CMK (cell line): ENCODE measurements at regions not wholly inside any gene's neighbourhood (a gene's known extent, or its start where the extent isn't known, plus 50 kb on each side); places are given as distances from the start of the nearest gene placed in this dataset.

ENCODE experiments used
- DNase-seq: peaks from one replicate; pipeline ENCODE4 v3.0.0-alpha.2; 2010; ENCODE audit warnings: low read depth

- DNase-seq, result no peak
Observed at GRCh38 chr16:50879873-50880695, 138.2 kb downstream of the CYLD start.

DNA sequence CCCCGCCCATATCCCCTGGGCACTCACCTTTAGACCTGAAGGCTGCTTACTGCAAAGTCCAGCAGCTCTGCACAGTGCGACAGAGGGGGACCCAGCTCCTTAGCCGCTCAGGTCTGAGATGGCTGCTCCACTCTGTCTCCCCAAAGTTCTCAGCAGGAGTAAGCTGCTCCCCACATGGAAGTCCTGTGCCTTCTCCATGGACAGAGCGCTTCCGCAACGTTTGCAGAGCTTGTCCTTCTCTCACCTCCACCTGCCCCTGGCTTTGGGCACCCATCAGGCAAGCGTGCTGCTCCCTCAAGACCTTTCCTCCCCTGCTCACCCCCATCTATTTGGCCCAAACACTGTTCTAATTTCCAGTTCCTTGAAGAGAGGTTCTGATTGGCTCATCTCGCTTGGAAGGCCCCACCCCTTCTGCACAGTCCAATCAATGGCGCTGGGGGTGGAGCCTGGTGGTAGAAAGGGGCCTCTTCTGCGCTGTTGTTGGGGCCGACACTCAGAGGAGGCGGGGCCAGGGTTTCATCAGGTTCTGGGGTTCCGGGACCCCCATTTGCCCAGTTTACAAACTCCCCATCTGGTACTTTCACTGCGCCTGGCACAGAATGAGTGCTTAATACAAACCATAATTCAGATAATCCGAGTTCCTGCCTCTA is 137.2 kb downstream of the CYLD start:
- no peak for DNase-seq

DNA sequence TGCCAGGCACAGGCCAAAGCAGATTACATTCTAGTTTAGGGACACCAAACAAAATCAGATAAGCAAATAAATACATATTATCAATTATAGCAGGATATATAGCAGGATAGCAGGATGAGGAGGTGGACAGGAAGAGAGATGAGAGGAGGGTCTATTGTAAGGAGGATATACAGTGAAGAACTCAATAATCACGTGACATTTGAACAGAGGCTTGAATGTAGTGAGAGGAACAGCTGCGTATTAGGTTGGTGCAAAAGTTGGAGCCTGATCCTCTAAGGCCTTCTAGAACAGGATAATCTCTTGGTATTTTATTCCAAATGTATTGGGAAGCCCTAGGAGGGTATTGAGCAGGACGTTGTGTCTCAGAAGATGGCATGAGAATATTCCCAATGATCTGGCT is 136.7 kb downstream of the CYLD start:
- DNase-seq, result no peak

DNA sequence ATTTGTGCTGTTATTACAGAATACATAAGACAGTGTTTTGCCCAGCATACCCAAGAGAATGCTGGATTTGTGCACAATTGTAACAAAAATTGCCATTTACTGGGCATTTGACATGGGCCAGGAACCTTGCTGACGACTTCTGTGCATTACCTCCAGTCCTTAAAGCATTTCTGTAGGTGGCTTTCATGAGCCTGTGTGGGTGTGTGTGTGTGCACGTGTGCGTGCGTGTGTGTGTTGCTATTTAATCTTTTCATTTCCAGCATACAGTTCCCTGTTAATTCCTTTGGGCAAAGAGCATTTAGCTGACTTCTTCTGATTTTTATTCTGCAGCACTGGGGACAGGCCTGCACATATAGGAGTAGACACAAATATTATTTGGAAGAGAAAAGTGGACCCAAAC is 134.4 kb downstream of the CYLD start:
- DNase-seq, result no peak

GRCh38 chr16:50868577-50868976 is 126.7 kb downstream of the CYLD start:
- DNase-seq, result no peak

- no peak for DNase-seq
Observed at GRCh38 chr16:50866806-50867205, 124.9 kb downstream of the CYLD start.

- DNase-seq, result no peak
Observed at GRCh38 chr16:50864386-50864785, 122.5 kb downstream of the CYLD start.

DNA sequence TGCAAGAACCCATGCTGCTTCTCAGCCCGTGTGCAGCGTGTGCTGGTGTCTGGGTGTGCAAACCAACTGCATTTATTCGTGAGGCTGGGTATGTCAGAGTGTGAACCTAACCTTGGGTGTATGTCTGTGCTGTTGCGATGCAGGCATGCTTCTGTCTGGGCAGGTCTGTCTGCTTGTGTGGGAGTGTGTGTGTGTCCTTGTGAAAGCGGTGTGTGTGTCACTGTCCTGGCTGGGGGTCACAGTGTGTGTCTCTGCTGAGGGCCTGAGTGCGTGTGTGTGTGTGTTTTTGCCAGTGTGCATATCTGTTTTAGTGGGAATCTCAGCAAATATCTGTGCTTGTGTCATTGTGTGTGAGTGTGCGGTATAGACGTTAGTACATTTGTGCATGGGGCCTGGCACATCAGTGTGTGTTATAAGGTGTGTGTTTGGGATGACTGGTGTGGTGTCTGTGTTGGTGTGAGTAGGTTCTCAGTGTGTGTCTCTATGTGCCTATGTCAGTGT is 121.8 kb downstream of the CYLD start:
- no peak for DNase-seq

GRCh38 chr16:50862818-50863643 is 121.1 kb downstream of the CYLD start:
- no peak for DNase-seq

DNA sequence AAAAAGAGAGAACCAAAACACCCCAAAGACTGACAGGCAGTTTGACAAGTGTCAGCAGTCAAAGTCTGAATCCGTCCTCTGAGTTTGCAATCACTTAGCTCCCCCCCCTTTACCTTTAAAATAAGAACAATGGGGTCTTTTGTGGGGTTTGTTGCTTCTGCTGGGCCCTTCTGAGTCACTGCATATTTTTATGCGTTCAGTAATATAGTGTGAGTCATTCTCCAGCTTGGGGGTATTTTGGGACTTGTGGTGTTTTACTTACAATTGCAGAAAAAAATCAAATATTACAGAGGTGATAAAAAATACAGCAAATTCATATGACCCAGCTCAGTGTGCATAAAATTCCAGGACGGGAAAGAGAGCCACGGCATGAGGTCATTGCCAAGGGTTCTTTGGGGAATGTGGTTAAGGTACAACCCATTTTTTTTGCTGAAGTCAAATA is 120.1 kb downstream of the CYLD start:
- DNase-seq, result no peak

- DNase-seq, result no peak
Observed at GRCh38 chr16:50861451-50861850, 119.6 kb downstream of the CYLD start.

DNA sequence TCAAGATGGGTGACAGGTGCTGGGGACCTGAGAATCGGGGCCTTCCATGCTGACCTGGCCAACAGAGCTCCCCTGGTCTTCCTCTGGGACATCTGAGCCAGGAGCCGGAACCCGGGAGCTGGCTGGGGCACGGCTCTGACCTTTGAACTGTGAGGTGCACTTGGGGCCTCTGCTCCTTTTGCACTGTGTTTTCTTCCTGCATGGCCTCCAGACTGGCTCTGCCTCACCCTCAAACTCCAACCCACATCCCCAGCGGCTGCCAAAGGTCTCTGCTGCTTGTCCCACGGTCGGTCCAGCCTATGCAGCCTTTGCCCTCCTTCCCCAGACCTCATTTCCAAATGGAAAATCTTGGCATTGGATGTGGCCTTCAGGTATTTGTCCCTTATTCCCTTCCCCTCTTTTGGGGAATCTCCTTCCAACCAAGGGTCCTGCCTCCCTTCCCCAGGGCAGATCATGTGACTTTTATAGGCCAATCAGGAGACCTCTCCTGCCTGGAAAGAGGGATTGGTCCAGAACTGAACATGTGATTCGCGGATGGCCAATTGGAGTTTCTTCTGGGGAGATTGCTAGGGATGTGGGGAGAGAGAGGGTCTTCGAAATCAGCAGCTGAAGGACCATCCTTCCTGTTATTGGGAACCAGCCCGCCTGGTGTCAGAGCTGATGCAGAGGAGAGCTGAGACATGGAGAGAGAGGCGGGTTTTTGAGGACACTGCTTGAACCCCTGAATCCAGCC is 117.9 kb downstream of the CYLD start:
- no peak for DNase-seq

DNA sequence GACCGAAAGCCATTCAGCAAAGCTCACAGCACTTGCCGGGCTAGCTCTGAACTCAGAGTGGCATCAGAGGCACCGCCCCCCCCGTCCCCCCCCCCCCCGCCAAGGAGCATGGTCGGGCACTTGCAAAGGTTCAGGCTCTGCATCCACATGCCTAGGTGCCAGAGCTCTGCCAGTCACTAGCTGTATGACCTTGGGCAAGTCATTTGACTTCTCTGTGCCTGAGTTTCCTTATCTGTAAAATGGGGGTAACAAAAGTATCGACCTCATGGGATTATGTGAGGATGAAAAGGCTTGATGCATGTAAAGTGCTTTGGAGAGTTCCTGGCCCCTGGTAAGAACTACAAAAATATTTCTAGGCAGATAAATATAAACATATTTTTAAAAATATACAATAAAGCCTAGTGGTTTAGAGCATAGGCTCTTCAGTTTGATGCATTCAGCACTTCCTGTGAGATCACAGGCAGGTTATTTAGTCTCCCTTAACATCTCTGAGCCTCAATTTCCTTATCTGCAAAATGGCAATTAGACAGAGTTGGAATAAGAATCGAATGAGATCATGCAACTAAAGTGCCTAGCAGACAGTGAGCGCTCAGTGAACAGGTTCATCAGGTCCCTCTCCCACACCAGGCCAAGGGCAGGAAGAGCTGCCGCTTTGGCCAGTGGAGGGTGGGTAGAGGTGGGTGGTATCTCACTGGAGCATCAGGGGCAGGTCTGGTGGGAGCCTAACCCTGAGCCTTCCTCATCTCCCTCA is 117.2 kb downstream of the CYLD start:
- DNase-seq, result no peak

- DNase-seq, result no peak
Observed at GRCh38 chr16:50858376-50858775, 116.5 kb downstream of the CYLD start.

GRCh38 chr16:50857881-50858280 is 116.0 kb downstream of the CYLD start:
- DNase-seq, result no peak

DNA sequence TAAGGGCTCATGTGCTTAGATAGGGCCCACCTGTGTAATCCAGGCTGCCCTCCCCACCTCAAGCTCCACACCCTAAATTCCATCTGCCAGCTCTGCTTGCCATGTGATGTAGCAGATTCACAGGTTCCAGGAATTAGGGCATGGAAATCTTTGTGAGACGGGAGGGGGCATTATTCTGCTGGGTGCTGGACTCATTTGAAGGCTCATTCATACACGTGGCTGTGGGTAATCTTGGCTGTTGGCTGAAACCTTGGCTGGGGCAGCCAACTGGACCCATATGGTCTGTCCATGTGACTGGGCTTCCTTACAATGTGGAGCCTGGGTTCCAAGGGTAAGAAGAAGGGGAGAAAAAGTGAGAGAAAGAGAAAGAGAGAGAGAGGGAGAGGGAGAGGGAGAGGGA is 115.1 kb downstream of the CYLD start:
- no peak for DNase-seq

DNA sequence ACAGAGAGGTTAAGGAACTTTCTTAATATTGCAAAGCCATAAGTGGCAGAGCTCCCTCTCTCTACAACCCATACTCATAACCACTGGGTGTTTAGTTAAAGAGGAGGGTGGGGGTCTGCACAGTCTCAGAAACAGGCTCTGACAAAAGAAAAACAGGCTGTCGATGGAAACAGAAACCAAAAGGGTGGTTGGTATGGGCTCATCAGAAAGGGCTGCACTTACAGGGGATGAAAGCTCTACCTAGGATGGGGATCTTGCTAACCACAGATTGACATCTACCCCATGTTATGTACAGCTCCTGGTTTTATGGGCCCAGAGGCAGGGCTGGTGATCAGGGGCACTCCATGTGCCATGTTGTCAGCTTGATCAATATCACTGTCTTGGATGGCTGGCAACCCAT is 111.4 kb downstream of the CYLD start:
- DNase-seq, result no peak
